IPS DF 4.7 (cell line): ENCODE measurements at regions not wholly inside any gene's neighbourhood (a gene's known extent, or its start where the extent isn't known, plus 50 kb on each side); places are given as distances from the start of the nearest gene placed in this dataset.

Source experiments
- DNase-seq: peaks from one replicate; pipeline ENCODE4 v3.0.0-alpha.2; 2013; ENCODE audit warnings: low spot score; ENCODE audit errors: extremely low read depth

DNA sequence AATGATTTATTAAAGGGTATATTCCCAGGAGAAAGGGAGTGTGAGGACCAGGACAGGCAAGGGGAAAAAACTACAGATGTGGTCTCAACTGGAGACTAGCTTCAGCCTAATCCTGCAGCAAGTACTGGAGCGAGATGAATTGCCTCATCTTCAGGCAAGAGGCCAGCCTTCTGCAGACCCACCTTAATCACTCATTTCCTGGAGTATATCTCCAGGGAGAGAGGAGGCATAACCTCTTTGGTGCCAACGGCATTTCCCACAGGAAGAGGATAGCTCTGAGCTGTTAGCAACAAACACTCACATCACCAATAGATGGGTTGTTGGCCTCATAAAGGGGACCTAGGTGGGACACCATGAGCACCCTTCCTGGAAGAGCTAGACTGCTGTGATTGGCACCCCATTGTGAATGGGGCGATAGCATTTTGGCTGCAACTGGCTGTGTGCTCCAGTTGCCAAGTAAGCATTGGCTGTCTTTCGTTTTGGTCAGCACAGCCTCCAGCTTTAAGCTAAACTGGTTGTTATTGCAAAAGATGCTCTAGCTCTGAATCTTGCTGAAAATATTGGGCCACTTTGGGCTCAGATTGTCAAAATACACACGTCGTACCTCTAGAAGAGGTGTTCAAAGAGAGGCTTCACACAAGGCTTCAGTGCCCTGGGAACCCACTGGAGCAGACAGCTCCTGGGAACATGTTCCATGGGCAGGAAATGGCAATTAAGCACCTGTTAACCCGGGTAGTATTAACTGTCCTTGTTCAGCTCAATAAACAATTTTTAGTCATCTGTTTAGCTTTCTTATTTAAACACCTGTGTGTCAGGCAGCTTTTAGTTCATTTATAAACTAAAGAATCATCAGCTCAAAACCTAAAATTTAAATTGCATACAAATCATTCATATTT, 314.8 kb upstream of the C1orf87 start:
- DNase-seq = no peak

DNA sequence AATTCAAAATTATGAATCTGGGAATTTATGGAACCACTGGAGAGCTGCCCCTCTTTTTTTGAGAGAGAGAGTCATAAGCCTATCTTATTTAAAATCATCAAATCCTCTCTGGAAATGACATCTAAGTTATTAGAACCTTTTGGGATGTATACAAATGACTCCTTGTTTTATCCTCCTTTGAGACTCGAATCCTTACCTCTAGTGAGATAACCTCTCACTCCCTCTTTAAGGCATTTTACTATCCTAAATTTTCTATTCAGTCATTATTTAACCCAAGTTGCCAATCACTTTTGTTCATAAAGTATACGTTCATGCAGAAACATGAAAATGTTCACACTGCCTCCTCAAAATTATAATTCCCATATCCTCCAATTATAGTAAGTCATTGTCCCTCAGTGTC, 313.6 kb upstream of the C1orf87 start:
- no peak for DNase-seq

DNA sequence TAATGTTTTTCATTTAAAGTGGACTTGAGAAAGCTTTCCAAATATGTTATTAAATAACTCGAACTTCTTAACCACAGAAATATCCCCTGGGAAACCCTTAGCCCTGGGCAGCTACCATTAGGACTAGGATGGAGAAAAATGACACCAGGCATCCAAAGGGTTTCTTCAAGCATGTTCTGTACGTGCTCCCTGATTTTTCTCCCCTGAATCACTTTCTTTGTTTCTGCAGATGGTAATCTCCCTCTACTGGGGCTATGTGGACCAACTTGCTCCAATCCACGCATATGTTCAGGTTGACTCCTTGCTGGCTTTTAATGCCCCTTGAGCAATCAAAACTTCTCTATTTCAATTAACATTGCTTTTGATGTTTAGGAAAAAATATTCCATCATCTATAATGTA, 312.7 kb upstream of the C1orf87 start:
- DNase-seq = no peak

DNA sequence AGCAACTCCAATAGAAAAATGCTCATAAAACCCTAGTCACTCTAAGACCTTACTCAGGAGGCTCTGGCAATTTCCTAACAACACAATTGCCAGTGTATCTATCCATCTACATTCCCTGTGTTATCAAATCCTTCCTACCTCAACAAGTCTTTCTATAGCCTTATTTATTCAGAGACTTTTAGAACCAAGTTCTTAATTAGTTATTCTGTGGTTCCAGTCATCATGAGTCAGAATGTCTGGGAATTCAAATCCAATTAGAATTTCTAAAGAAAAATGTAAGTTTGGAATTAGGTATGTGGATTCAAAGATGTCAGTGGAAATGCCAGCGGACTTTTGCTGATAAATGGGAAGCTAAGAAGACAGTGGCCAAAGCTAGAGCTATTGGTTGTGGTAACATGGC, 302.6 kb upstream of the C1orf87 start:
- DNase-seq = no peak

DNA sequence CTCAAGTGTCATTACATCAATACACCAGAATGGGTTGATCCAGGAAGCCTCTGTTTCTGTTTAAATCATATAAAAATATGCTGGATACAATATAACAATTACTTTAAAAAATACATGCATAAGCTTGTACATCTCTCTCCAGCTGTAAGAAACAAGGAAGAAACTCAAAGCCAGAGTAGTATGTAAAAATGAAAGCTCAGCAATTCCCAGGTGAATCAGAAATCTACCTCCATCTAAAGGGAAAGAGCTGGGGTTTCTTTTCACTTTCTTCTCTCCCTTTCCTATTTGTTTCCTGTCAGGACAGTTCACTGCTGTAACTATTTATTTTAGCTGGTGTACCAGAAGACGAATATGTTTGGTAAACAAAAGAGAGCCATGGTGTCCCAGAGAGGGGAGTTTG, 301.0 kb upstream of the C1orf87 start:
- no peak for DNase-seq

DNA sequence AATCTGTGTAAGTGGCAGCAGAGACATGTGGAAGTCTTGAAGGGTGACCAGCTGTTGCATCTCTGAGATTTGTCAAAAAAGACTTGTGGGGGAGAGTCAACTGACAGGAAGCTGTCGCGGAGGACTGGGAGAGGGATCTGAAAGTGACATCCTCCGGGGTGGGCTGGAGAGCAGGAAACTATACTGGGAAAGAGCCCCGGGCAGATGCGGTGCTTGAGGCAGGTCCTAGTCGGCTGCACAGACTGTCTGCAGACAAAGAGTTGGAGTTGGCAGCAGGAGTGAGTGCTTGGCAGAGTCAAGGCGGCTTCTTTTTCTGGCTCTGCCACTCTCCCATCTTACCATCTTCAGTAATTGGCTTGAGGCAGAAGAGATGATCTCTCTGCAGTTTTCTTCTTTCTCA, 294.0 kb upstream of the C1orf87 start:
- DNase-seq = no peak

DNA sequence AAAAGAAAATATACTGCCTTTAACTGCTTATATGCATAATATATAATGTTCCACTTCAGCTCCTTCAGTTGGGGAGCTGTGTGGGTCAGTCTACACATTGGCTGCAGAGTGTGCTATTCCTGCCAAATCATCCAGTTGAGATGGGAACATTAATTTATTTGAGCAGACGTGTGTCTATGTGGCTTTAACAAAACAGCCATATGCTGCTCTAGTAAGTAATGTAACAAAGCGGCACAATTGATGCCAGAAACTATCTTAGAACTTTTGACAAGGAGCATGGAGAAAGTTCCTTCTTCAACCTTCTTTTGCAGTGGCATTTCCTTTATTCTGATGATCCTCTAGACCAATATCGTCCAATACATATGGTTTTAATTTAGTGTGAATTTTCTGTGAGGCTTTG, 285.9 kb upstream of the C1orf87 start:
- DNase-seq = no peak

DNA sequence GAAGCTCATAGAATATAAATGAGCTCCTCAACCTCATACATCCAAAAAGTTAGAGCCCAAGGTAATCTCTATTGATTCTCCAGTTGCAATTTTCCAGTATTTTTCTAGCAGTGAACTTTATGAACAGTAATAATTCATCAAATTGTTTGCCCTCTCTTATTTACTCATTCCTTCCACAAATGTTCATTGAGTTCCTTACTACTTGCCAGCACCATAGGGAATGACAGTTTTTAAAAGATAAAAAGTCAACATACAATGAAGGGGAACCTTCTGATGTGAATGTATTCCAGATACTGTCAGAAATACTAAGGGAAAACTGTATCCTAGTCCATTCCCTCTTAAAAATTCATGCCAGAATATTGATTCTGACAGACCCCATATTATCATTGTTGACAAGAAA, 277.0 kb upstream of the C1orf87 start:
- DNase-seq = no peak

DNA sequence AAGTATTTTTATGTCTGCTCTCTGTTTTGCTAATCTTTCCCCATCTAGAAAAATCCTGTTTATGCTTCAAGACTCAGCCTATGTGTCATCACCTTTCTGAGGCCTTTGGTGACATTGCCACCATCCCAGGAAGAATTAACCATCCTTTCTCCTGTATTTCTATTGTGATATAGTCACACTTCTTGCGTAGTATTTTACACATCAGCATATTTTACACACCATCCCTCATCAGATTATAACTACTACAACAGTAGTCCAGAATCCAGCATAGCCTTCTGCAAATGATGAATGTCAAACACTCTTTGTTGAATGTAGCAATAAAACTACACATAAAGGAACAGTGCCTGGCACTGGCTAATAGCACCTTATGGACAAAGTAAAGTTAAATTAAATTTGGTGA, 275.3 kb upstream of the C1orf87 start:
- no peak for DNase-seq

DNA sequence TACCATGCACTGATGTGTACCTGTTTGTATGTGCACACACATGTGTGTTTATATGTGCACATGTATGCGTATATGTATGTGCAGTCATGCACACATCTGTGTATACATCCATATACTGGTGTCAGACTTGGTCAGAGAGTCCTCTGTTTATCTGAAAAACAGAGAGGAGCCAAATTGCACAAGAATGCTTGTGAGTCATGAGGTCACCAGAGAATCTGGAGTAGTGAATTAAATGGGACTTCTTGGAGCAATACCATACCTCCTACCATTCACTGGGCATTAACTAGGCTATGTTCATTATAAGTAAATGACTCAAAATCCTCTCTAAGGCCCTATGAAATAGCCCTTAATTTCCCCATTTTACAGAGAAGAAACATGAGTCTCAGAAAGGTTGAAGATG, 272.1 kb upstream of the C1orf87 start:
- no peak for DNase-seq

DNA sequence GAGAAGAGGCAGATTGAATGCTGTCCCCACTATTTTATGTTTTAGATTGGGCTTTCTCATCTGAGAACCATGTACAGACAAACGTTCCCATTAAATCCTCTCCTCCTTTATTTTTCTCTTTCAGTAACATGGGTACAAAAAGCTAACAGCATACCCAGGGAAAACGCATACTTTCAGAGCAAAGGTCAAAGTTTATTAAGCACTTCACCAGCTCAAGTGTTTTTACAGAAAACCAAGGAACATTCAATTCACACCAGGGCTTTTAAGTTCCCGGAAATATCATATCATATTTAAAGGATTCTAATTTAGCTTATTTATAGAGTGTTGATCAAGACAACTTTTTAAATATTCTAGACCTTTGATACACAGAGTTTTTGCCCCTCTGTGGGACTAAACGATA, 271.5 kb upstream of the C1orf87 start:
- no peak for DNase-seq

DNA sequence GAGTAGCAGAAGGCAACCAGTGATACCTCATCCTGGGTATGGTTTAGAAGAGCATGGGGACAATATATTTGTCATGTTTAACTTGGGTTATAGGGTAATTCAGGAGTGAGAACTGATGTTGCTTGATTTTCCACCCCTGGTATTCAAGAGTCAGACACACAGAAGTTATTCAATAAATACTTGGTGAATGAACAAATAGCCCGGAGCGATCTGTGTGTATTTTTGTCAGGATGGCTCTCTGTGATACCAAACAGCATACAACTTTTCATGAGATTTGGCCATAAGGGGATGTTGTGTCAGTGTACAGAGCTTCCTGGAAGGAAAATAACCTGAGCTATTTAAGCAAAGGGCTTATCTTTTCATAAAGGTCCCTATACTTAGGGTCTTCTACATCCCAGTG, 270.2 kb upstream of the C1orf87 start:
- no peak for DNase-seq

DNA sequence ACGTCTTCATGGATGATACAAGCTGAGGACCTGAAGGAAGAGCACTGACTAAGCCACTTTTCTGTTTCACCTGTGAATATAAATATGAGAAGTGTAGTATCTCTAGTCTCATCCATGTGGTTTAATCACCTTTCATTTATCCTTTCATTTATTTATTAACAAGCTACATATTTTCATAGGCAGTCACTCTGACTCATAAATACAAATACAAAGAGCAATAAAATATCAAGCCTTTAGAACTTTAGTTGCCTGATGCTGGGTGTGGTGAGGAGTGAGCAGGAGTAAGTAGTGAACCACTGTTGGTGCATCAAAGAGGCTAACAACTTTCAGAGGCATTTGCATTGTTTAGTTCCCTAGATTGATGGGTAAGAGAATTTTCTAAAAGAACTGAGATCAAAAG, 269.0 kb upstream of the C1orf87 start:
- no peak for DNase-seq

DNA sequence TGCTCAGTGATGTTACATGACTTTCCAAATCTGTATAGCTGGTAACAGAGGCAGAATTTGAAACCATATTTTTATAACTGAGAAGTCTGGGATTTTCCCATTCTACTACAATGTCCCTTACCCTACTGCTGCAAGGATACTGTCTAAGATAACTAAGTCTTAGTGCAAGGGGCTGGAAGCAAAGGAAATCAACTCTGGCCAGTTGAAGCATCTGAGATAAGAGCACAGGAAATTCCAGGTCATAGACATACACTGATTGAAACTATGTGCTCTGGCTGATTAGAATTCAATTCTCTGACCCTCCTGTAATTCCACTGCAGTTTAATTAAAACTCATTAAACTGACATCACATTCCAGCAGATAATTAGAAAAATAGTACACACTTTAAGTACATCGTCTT, 267.7 kb upstream of the C1orf87 start:
- no peak for DNase-seq

DNA sequence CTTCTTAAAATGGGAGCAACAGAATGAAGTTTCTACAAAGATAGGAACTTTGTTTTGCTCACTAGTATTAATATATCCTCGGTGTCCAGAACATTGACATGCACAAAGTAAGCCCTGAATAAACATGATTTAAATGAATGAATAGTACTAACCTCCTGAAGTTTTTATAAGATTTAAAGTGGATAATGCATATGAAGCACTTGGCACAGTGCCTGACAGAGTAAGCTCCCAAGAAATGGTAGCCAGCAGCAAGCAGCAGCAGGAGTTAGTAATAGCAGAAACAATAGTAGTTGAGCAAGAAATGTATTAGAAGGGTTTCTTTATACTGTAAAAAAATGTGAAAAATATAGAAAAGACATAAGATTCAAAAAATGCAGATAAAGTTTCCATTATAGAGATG, 258.1 kb upstream of the C1orf87 start:
- DNase-seq = no peak

DNA sequence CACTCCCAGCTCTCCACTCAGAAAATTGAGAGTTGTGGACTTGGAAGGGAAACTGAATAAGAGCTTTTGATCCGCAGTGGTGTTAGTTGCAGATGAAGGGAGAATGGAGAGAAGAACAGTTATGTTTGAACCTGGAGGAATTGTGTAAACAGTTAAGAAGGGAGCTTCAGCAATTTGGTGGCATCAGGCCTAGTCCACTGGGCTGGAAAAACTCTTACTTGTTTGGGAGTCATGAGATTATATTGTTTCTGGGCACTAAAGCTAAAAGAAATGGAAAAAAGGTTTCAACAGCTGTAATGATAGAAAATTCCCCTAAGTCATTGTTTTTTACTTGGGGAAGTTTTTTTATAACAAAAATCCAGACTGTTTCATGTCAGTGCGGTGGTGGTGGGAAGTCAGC, 256.1 kb upstream of the C1orf87 start:
- no peak for DNase-seq

DNA sequence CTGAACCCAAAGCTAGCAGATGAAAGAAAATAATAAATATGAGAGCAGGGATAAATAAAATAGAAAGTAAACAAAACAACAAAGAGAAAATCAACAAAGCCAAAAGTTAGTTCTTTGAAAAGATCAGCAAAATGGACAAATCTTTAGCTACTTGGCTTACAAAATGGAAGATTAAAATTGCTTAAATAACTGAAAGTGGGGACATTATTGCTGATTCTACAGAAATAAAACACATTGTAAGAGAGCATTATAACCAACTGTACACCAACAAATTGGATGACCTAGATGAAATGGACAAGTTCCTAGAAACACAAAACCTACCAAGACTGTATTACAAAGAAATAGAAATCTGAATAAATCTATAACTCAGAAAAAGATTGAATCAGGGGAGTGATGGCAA, 238.3 kb upstream of the C1orf87 start:
- no peak for DNase-seq

DNA sequence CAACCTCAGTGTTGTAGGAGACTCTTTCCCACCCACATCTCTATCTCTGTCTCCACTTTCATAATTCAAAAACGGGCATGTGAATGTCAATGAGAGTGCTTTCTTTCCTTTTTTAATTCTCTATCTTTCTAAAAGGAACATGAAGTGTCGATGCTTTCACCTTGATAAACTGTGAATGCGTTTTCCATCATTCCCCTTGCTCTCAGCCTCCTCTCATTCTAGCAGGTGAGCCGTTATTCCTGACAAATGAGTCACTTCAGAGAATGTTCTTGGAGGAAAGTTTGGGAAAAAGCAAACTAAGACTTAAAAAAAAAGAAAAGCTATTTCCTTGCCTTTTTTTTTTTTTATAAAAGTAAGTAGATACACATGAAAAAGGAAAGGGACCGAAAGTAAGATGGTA, 226.0 kb upstream of the C1orf87 start:
- no peak for DNase-seq

DNA sequence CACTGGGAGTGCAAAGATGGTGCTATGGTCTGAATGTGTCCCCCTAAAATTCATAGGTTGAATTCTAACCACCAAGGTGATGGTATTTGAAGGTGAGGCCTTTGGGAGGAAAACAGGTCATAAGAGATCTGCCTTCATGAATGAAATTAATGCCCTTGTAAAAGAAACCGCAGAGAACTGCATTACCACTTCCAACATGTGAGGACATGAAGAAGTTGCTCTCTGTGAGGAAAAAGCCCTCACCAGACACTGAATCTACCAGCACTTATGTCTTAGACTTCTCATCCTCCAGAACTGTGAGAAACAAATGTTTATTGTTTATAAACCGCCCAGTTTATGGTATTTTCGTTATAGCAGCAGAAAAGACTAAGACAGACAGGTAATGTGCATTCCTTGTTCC, 224.7 kb upstream of the C1orf87 start:
- DNase-seq = no peak

DNA sequence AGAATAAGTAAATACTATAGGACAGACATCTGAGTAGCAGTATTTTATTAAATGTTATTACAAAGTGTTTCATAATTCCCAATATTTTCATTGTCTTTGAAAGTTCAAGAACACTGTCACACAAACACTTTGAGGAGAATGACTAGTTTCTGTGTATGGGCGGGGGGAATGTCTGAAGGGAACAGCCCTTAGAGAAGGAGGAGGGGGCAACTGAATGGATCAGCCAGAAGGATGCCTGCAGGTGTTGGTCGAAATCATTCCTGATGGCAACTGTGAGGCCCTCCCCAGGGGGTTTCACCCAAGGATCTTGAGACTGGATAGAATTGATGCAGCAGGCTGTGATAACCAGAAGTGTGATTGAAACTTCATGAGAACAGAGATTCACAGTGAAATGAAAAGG, 223.2 kb upstream of the C1orf87 start:
- no peak for DNase-seq

DNA sequence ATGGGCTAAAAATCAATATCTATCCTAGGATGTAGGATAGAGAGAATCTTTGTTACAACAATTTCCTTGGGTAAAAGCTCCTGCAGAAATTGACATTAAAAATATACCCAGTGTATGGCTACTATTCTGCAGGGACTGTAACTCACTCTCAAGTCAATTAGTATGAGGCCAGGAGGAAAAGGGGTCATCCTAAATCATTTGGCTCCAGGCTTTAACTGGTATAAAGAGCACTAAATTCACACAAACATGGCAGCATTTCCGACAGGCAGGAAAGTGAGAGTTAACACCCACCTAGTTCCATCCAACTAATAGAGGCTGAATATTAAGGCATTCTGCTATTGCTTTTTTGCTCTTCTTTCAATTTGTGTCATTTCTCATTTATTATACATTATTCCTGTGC, 218.6 kb upstream of the C1orf87 start:
- DNase-seq = no peak

DNA sequence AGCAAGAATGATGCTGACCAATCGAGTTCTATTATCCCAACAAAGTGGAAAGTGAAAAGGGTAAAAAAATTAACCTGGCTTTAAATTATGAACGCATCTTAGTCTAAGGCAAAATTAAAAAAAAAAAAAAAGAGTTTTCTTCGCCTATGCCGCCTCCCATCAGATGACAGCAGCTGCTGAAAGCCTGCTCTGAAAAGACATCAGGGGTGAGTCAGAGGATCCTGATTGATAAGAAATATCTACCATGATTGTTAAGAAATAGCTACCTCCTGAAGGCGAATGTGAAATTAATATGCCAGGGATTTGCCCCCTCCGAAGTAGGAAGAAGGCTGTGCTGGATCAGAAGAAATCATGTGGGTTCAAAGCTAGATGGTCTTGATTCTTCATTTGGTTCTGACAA, 216.8 kb upstream of the C1orf87 start:
- DNase-seq = no peak

DNA sequence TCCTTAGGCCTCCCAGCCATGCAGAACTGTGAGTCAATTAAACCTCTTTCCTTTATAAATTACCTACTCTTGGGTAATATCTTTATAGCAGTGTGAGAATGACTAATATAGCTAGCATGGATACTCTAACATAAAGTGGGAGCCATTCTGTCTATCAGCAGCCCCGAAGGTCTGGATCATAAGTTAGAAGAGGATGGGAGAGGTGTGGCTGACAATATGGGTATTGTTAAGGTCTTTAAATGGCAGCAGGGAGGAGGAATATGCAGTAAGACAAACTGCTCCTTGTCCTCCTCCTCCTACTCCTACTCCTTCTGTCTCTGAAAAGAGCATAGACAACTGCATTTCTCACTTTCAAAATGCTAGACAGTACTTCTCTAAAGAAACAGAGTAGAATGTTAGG, 214.0 kb upstream of the C1orf87 start:
- no peak for DNase-seq

DNA sequence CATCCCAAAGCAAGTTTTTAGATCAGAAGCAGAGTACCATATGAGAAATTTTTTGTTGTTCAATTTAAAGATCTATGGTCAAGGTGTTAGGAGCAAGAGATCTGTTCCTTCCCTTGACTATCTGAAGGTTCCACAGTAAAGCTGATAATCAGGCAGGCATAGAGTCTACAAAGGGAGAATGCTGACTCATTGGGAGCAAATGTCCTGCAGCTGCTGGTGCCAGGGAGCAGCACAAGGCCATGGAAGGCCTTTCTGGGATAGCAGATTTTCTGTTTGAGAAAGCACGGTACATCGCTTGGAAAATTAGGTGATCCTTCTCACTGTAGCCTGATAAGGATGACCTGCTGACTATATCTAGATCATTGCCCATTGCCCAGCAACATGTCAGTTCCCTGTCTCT, 210.1 kb upstream of the C1orf87 start:
- DNase-seq = no peak
